Kidney (tissue), 13 donors: ENCODE measurements at regions not wholly inside any gene's neighbourhood (a gene's known extent, or its start where the extent isn't known, plus 50 kb on each side); places are given as distances from the start of the nearest gene placed in this dataset.

Experiments used
- DNase-seq, 5 donors: peaks; one replicate each; pipeline ENCODE4 v3.0.0-alpha.2; 2013 to 2020
- FAIRE-seq: peaks from 2 replicates; lab custom pipeline; 2012; peaks lifted over from hg19 to GRCh38; lab: Jason Lieb, UNC
- H3K27ac ChIP-seq, 2 donors: one replicate each; pipeline ENCODE4 v1.7.0; 2013; ENCODE audit warnings: low read depth in 2 of 2, low read length in 2 of 2, inconsistent platforms in 1 of 2
- H3K27me3 ChIP-seq: one replicate; pipeline ENCODE4 v1.7.1; 2013; ENCODE audit warnings: low read length, inconsistent platforms; ENCODE audit not compliant: control insufficient read depth, insufficient read depth
- H3K36me3 ChIP-seq, 3 donors: one replicate each; pipeline versions ENCODE4 v1.7.0 to v1.7.1; 2013; ENCODE audit warnings: low read length in 3 of 3, control low read depth in 1 of 3, inconsistent platforms in 1 of 3; ENCODE audit not compliant: insufficient read depth in 3 of 3, control insufficient read depth in 2 of 3
- H3K4me1 ChIP-seq, 3 donors: one replicate each; pipeline versions ENCODE4 v1.7.0 to v1.7.1; 2013; ENCODE audit warnings: low read length in 3 of 3, inconsistent platforms in 1 of 3, low read depth in 1 of 3; ENCODE audit not compliant: control insufficient read depth in 2 of 3, insufficient read depth in 2 of 3
- H3K4me3 ChIP-seq, 3 donors: one replicate each; pipeline versions ENCODE4 v1.7.0 to v1.8.1; 2013; ENCODE audit warnings: low read length in 3 of 3, control low read depth in 1 of 3, inconsistent platforms in 1 of 3
- H3K9ac ChIP-seq, 3 donors: one replicate each; pipeline versions ENCODE4 v1.7.0 to v1.7.1; 2013; ENCODE audit warnings: low read length in 3 of 3, control low read depth in 1 of 3, inconsistent platforms in 1 of 3
- H3K9me3 ChIP-seq, 3 donors: one replicate each; pipeline versions ENCODE4 v1.7.0 to v1.7.1; 2013; ENCODE audit warnings: low read length in 3 of 3, control low read depth in 1 of 3, inconsistent platforms in 1 of 3; ENCODE audit not compliant: control insufficient read depth in 2 of 3, insufficient read depth in 1 of 3
- CTCF ChIP-seq: IDR thresholded peaks from 3 replicates; pipeline ENCODE4 v1.5.1; 2012; ENCODE audit warnings: mild to moderate bottlenecking, moderate library complexity, borderline replicate concordance; ENCODE audit not compliant: insufficient read depth; ENCODE audit errors: extremely low read depth
- intact Hi-C: fragments of 100-400 bp; cut with DNase I; formaldehyde crosslinking; loops from one replicate; pipeline ENCODE4 v1.11.1; 2022
- donor health status: control.
- donor health status: control.
- donor health status: control.
- donor health status: control.
- donor health status: control.
- donor health status: DM: yes; HTN: yes; CAD: no.
- donor health status: Normal renal cell carcinoma (clear cell type).

DNA sequence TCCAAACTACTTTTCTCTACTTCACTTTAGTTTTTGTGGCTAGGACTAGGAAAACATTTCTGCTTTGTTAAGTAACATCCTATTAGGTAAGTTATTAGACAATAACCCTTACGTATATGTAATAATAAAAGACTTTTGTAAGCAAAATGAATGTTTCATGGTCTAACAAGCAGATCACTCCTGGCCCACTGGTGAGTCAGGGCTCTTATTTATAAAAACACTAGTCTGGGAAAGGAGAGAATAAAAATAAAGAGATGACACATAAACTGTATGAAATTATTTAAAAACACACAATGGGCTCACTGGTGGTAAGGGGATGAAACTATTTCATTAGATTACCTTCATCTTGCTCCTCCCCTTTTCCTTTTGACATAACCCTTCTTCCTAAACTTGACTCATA lies 2212.2 kb upstream of the ACO1 start:
- Histone ChIP-seq H3K27ac (no peak overlapping the region), H3K9ac (no peak overlapping the region), H3K4me3 (no peak overlapping the region), H3K36me3 (no peaks in the 10 kb centered on the region), H3K4me1 (no peaks in the 10 kb centered on the region), H3K9me3 (no peaks in the 10 kb centered on the region), H3K27me3 (no peaks in the 10 kb centered on the region)
- intact Hi-C loops, result no loop called here
- TF ChIP-seq CTCF, result no peak
- DNase-seq, result no peak
- no peak for FAIRE-seq

- no peak overlapping the region for H3K9ac ChIP-seq
- H3K9me3 ChIP-seq, result no peaks in the 10 kb centered on the region
- no peak overlapping the region for H3K4me3 ChIP-seq
- H3K4me1 ChIP-seq, result no peaks in the 10 kb centered on the region
- FAIRE-seq (no peak), DNase-seq (no peak)
- intact Hi-C loops, result no loop called here
- H3K36me3 ChIP-seq, result no peaks in the 10 kb centered on the region
- no peak overlapping the region for H3K27ac ChIP-seq
- H3K27me3 ChIP-seq, result no peaks in the 10 kb centered on the region
- TF ChIP-seq CTCF, result no peak
These were observed 2205.8 kb upstream of the ACO1 start for GRCh38 chr9:30178610-30179009.

- DNase-seq (no peak), FAIRE-seq (no peak)
- Histone ChIP-seq H3K9ac (no peak overlapping the region), H3K27me3 (no peaks in the 10 kb centered on the region), H3K27ac (no peak overlapping the region), H3K9me3 (peaks cover 0 to 15% (median 2%) of the 10 kb centered on the region in 3 donors), H3K36me3 (no peaks in the 10 kb centered on the region), H3K4me1 (no peaks in the 10 kb centered on the region), H3K4me3 (no peak overlapping the region)
- no peak for TF ChIP-seq CTCF
- intact Hi-C loops, result no loop called here
These were observed 2191.0 kb upstream of the ACO1 start for GRCh38 chr9:30193421-30193820.

GRCh38 chr9:30196941-30197340 lies 2187.5 kb upstream of the ACO1 start:
- no peak overlapping the region for H3K9ac ChIP-seq
- H3K9me3 ChIP-seq, result peaks cover 0 to 11% (median 2%) of the 10 kb centered on the region in 3 donors
- no peaks in the 10 kb centered on the region for H3K36me3 ChIP-seq
- no peak for TF ChIP-seq CTCF
- no peak overlapping the region for H3K27ac ChIP-seq
- no peaks in the 10 kb centered on the region for H3K27me3 ChIP-seq
- H3K4me3 ChIP-seq, result no peak overlapping the region
- no peaks in the 10 kb centered on the region for H3K4me1 ChIP-seq
- intact Hi-C loops, result no loop called here
- DNase-seq (no peak), FAIRE-seq (no peak)
